Neural cell (in vitro differentiated cells): ENCODE measurements at regions not wholly inside any gene's neighbourhood (a gene's known extent, or its start where the extent isn't known, plus 50 kb on each side); places are given as distances from the start of the nearest gene placed in this dataset.

Source experiments
- H2AFZ ChIP-seq: fragments of 200-600, 300-800 bp; sonication (generic), shearing (Covaris generic); 2 replicates; pipeline ENCODE4 v1.6.0; 2014; ENCODE audit warnings: low read depth, mild to moderate bottlenecking, antibody characterized with exemption, low read length, moderate library complexity
- H3F3A ChIP-seq: fragments of 200-600 bp; shearing (Covaris generic); 2 replicates; pipeline ENCODE4 v1.6.1; 2016; ENCODE audit warnings: mild to moderate bottlenecking, moderate library complexity, mixed read lengths, antibody characterized with exemption, low read length; ENCODE audit not compliant: insufficient read depth, poor library complexity, severe bottlenecking
- H3K27ac ChIP-seq: fragments of 200-600, 300-800 bp; sonication (generic), shearing (Covaris generic); 2 replicates; pipeline ENCODE4 v1.5.1; 2014; ENCODE audit warnings: mild to moderate bottlenecking, low read length, moderate library complexity
- H3K27me3 ChIP-seq: fragments of 300-800, 200-600 bp; sonication (generic), shearing (Covaris generic); 2 replicates; pipeline ENCODE4 v1.6.0; 2014; ENCODE audit warnings: mild to moderate bottlenecking, low read depth, low read length, moderate library complexity; ENCODE audit not compliant: insufficient read depth
- H3K36me3 ChIP-seq: fragments of 300-800, 200-600 bp; sonication (generic), shearing (Covaris generic); 2 replicates; pipeline ENCODE4 v1.5.1; 2014; ENCODE audit warnings: mild to moderate bottlenecking, antibody characterized with exemption, low read length, moderate library complexity; ENCODE audit not compliant: insufficient read depth
- H3K4me2 ChIP-seq: fragments of 300-800, 200-600 bp; sonication (generic), shearing (Covaris generic); 2 replicates; pipeline ENCODE4 v1.6.0; 2014; ENCODE audit warnings: mild to moderate bottlenecking, low read length
- H3K4me3 ChIP-seq: fragments of 300-800, 200-600 bp; sonication (generic), shearing (Covaris generic); 2 replicates; pipeline ENCODE4 v1.5.1; 2014; ENCODE audit warnings: mild to moderate bottlenecking, low read length, moderate library complexity
- H3K79me2 ChIP-seq: fragments of 200-600 bp; shearing (Covaris generic); replicated peaks from 2 replicates; pipeline ENCODE4 v1.6.0; 2014; ENCODE audit warnings: mild to moderate bottlenecking, low read length, moderate library complexity; ENCODE audit not compliant: insufficient read depth
- H3K9ac ChIP-seq: fragments of 300-800, 200-600 bp; sonication (generic), shearing (Covaris generic); 2 replicates; pipeline ENCODE4 v1.6.1; 2016; ENCODE audit warnings: mild to moderate bottlenecking, low read length, mixed read lengths
- H3K9me2 ChIP-seq: fragments of 200-600 bp; shearing (Covaris generic); 2 replicates; pipeline ENCODE4 v1.6.1; 2016; ENCODE audit warnings: mild to moderate bottlenecking, low read length, mixed read lengths; ENCODE audit not compliant: insufficient read depth
- H3K9me3 ChIP-seq: fragments of 200-600, 300-800 bp; sonication (generic), shearing (Covaris generic); 2 replicates; pipeline ENCODE4 v1.6.1; 2016; ENCODE audit warnings: mild to moderate bottlenecking, mixed run types, low read length, moderate library complexity, mixed read lengths
- H4K20me1 ChIP-seq: fragments of 200-600 bp; shearing (Covaris generic); 2 replicates; pipeline ENCODE4 v1.6.1; 2016; ENCODE audit warnings: mild to moderate bottlenecking, mixed run types; ENCODE audit not compliant: insufficient read depth
- EP300 ChIP-seq: fragments of 450-650 bp; conservative IDR thresholded peaks from 2 replicates; pipeline ENCODE4 v1.6.1; 2014; ENCODE audit warnings: antibody characterized with exemption, mild to moderate bottlenecking, moderate library complexity; ENCODE audit not compliant: poor library complexity, severe bottlenecking
- EZH2 ChIP-seq: fragments of 200-600, 300-800 bp; shearing (Covaris generic), sonication (generic); IDR thresholded peaks from 2 replicates; pipeline ENCODE4 v1.6.1; 2014; ENCODE audit warnings: antibody characterized with exemption, low read length, borderline replicate concordance, mild to moderate bottlenecking; ENCODE audit not compliant: insufficient read depth, poor library complexity, severe bottlenecking
- MXI1 ChIP-seq: fragments of 450-650 bp; conservative IDR thresholded peaks from 2 replicates; pipeline ENCODE4 v1.6.1; 2014; ENCODE audit warnings: antibody characterized with exemption, mild to moderate bottlenecking; ENCODE audit not compliant: poor library complexity, severe bottlenecking
- POLR2AphosphoS5 ChIP-seq: IDR thresholded peaks from 2 replicates; pipeline ENCODE4 v1.6.1; 2012
- RAD21 ChIP-seq: fragments of 450-650 bp; conservative IDR thresholded peaks from 2 replicates; pipeline ENCODE4 v1.6.1; 2014; ENCODE audit warnings: antibody characterized with exemption, mild to moderate bottlenecking, moderate library complexity
- REST ChIP-seq: IDR thresholded peaks from 2 replicates; pipeline ENCODE4 v1.6.1; 2012; ENCODE audit warnings: borderline replicate concordance
- SMC3 ChIP-seq: fragments of 450-650 bp; conservative IDR thresholded peaks from 2 replicates; pipeline ENCODE4 v1.6.1; 2014; ENCODE audit warnings: antibody characterized with exemption, mild to moderate bottlenecking, moderate library complexity; ENCODE audit not compliant: poor library complexity
- TAF1 ChIP-seq: IDR thresholded peaks from 2 replicates; pipeline ENCODE4 v1.6.1; 2012; ENCODE audit warnings: low read depth
- TF ChIP-seq, protein P1 (sequence below): fragments of 450-650 bp; IDR thresholded peaks from 2 replicates; pipeline ENCODE4 v1.5.1; 2014; ENCODE audit warnings: antibody characterized with exemption, mild to moderate bottlenecking, moderate library complexity; ENCODE audit not compliant: poor library complexity, severe bottlenecking

DNA sequence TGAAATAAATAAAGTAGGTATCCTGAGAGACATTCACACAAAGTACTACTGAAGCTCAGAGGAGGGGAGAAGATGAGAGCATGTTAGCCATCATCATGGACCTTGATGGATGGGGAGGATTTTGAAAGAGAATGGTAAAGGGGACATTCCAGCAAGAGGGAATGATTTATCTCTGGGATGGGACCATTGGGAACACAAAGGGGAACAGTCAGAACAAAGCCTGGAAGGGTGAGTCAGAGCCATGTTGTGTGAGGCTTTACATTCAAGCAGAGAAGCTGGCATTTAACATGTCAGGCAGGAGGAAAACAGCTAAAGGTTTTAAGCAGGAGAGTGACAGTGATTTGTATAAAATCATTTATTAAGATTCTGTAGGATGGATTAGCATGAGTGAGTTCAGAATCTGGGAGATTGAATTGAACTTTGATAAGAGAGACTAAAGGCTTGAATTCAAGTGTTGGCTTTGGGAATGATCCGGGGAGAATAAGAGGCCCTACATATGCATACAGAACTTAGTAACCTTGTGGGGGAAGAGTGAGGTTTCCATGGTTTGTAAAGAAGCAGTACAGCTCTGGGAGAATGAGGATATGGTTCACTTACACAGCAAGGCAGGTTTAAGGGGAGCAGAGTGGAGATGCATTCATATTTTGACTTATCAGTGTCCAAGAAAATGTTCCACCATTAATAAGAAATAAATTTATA lies 174.4 kb downstream of the SYT10 start:
- no peak overlapping the region for H3K4me2 ChIP-seq
- H3K27me3 ChIP-seq, result no peaks in the 10 kb centered on the region
- H3F3A ChIP-seq, result no peaks in the 10 kb centered on the region
- no peaks in the 10 kb centered on the region for H3K36me3 ChIP-seq
- no peak overlapping the region for H3K9ac ChIP-seq
- no peak overlapping the region for H3K4me3 ChIP-seq
- H3K79me2 ChIP-seq, result no peaks in the 10 kb centered on the region
- no peaks in the 10 kb centered on the region for H3K9me3 ChIP-seq
- H3K9me2 ChIP-seq, result no peaks in the 10 kb centered on the region
- no peak overlapping the region for H2AFZ ChIP-seq
- TF ChIP-seq, protein P1, sequence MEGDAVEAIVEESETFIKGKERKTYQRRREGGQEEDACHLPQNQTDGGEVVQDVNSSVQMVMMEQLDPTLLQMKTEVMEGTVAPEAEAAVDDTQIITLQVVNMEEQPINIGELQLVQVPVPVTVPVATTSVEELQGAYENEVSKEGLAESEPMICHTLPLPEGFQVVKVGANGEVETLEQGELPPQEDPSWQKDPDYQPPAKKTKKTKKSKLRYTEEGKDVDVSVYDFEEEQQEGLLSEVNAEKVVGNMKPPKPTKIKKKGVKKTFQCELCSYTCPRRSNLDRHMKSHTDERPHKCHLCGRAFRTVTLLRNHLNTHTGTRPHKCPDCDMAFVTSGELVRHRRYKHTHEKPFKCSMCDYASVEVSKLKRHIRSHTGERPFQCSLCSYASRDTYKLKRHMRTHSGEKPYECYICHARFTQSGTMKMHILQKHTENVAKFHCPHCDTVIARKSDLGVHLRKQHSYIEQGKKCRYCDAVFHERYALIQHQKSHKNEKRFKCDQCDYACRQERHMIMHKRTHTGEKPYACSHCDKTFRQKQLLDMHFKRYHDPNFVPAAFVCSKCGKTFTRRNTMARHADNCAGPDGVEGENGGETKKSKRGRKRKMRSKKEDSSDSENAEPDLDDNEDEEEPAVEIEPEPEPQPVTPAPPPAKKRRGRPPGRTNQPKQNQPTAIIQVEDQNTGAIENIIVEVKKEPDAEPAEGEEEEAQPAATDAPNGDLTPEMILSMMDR, result no peak
- no peak for TF ChIP-seq RAD21
- TF ChIP-seq EZH2, result no peak
- no peak for TF ChIP-seq TAF1
- TF ChIP-seq REST, result no peak
- TF ChIP-seq EP300, result no peak
- no peak for TF ChIP-seq SMC3
- TF ChIP-seq POLR2AphosphoS5, result no peak
- no peak overlapping the region for H3K27ac ChIP-seq
- H4K20me1 ChIP-seq, result no peaks in the 10 kb centered on the region

GRCh38 chr12:33253178-33253577 lies 186.4 kb downstream of the SYT10 start:
- H3K27ac ChIP-seq, result no peak overlapping the region
- H3K4me2 ChIP-seq, result no peak overlapping the region
- H2AFZ ChIP-seq, result no peak overlapping the region
- H3F3A ChIP-seq, result no peaks in the 10 kb centered on the region
- TF ChIP-seq POLR2AphosphoS5 (no peak), SMC3 (no peak), RAD21 (no peak), EZH2 (no peak), EP300 (no peak), MXI1 (no peak), TAF1 (no peak), REST (no peak)
- TF ChIP-seq, protein P1, result no peak
- no peaks in the 10 kb centered on the region for H3K79me2 ChIP-seq
- no peaks in the 10 kb centered on the region for H4K20me1 ChIP-seq
- H3K27me3 ChIP-seq, result no peaks in the 10 kb centered on the region
- no peak overlapping the region for H3K9ac ChIP-seq
- no peaks in the 10 kb centered on the region for H3K9me2 ChIP-seq
- H3K4me3 ChIP-seq, result no peak overlapping the region
- no peaks in the 10 kb centered on the region for H3K9me3 ChIP-seq
- H3K36me3 ChIP-seq, result no peaks in the 10 kb centered on the region
